Ammon's horn (tissue), 1 donor: ENCODE measurements at regions not wholly inside any gene's neighbourhood (a gene's known extent, or its start where the extent isn't known, plus 50 kb on each side); places are given as distances from the start of the nearest gene placed in this dataset.
"Not testable (repeated sequence)": the region's sequence is repeated elsewhere in the genome, so short reads cannot be mapped to it uniquely, and the experiment has no call there.

ENCODE experiments used
- DNase-seq: peaks from one replicate; pipeline ENCODE4 v3.0.0-alpha.2; 2016; ENCODE audit warnings: low spot score

DNA sequence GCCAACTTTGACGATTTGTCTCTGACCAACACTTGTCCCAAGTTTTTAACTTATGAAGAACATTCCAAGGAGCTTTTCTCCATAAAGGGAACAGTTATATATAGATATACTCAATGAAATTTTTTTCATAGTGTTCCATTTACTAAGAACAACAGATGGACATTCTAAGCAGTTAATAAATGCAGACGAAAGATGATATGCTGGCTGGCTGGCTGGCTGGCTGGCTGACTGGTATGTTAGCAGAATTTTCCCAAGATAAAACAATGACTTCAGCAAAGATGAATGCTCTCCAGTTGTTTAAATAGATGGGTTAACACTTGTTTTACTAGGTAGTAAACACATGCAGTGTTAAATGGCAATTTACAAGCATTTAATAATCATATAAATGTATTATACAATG is 62.2 kb downstream of the SPANXN3 start:
- DNase-seq: no peak

DNA sequence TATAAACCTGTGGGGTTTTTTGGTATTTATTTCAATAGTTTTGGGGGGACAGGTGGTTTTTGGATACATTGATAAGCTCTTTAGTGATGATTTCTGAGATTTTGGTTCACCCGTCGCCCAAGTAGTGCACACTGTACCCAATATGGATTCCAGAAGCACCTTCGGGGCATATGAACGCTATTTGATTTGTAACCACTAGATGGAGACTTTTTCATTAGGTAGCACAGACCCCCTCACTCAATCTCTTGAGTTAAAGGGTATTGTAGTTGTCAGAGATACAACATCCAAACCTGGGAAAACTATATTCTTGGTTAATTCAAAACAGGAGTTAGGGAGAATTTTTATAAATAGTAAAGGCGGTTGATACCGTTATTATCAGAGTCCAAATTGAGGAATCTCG is 79.8 kb downstream of the SPANXN3 start:
- DNase-seq: peak; percentile 1

DNA sequence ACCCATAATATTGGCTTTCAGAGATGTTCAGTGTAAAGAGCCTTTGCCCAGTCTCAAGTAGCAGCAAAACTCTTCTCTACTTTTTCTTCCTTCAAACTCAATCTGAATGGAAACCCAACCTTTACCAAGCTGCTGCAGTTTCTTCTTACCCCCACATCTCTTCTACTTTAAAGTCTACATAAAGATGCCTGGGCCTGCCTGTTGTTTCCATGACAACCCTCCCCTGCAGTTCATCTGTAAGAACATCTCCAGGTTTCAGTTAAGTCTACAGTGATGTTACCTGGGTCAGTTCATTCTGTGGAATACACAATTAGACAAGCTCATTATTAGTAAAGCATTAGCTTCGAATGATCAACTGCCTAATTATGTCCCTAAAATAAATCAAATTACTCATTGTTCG is 81.4 kb downstream of the SPANXN3 start:
- no peak for DNase-seq

DNA sequence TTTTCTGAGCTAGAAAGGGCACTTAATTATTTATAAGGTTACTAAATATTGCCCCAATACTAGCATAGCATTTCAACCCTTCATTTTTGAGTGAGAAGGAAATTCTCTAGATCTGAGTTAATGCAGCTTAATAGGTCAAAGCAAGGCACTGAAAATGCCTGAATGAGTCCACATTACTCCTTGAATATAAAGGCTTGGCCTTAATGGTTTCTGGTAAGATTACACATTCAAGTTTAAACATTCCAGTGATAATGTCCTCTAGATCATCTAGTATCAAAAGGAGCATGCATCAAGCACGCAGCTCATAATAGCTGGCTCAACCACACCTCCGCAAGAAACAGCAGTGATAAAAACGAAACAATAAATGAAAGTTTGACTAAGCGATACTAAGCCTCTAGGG is 87.5 kb downstream of the SPANXN3 start:
- DNase-seq: no peak

DNA sequence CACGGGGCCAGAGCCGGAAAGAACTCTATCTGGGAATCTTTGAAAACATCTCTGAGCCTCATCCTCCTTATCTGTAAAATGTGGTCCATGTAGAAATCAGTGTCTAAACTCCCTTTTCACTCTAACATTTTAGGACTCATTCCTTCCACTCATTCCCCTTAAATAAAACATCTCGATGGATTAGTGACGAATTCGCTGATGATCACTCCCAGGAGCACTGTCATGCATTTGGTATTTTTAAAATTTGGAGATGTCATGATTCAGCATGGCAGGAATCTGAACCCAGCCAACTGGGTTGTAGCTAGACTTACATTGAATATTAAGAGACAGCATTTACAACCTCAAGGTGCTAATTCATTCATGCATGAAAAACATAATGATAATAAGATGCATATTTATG is 88.1 kb downstream of the SPANXN3 start:
- DNase-seq: no peak

DNA sequence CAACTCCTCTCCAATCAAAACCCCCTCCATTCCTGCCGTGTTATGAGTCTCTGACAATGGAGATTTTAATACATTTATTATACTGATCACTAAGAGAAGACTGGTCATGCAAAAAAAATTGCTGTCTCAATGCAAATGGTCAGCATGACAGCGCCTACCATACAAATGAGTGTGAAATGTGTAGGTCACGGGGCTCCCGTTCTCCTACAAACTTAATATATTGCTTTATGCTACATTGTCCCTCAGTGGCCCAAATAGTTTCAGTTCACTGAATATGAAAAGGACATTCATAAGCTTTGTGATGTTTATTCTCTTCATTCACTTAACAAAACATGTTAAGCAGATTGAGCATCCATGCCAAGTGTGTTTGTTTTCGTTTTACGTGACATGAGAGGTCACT is 116.1 kb downstream of the SPANXN3 start:
- no peak for DNase-seq

DNA sequence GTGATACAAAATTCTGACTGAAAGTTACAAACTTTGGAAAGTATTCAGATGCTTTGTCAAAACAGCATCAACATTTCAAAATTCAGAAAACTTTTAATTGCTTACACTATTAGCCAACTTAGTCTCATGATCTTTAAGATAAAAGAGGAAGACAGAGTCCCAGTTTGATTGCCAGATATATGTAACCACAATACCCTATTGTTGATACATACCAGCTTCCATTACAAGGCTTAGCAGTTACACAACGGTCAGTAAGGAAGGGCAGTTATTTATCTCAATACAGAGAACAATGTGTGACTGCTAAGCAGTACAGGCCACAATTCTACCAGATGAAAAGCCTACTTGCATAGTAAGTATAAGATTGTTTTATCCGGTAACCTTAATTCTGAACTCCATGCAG is 138.4 kb downstream of the SPANXN3 start:
- no peak for DNase-seq

DNA sequence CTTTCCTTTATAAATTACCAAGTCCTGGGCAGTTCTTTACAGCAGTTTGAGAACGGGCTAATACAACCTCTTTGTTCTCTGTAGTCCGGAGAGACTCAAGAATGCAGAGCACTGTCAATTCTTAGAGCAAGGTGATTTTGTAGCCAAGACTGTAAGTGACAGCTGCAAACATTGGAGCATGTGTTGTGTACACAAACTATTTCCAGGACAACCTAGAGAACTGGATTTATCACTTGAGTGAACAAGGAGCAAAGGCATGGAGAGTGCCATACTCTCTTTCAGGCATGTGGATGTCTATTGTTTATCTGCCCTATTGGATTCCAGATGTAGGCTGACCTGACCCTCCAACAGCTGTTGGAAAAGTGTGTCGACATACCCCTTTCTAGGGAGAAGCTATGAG is 153.9 kb downstream of the SPANXN3 start:
- DNase-seq: no peak

DNA sequence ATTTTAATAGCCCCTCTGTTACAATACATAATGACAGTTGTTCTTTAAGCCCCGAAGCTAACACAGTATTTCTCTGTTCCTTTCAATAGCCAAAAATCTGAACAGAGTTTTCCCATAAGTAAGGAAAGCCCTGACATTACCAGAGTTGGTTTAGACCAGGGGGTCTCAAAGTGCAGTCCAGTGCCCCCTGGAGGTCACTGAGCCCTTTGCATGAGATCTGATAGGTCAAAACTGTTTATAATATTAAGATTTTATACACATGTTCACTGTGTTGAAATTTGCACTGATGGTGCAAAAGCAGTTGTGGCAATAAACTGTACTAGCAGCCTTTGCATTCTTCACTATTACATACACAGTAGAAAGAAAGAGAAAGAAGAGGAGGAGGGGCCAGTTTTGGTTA is 177.1 kb downstream of the SPANXN3 start:
- no peak for DNase-seq

DNA sequence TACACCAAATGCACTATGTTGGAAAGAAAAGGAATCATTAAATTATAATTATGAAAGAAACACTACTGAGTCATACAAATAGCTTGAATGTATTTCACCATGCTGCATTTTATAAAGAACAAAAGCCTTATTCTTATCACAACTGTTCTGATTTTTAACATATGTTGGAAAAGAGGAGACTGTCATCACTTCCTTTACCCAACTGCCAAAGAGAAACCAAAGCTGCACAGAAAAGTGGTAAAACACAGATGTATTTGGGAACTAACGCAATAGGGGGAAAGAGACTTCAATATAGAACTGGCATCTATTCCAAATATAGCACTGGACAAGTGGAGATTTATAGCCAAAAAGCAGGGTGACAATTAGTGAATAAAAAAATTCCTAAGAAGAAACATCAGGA is 181.0 kb downstream of the SPANXN3 start:
- DNase-seq: peak; percentile 0

DNA sequence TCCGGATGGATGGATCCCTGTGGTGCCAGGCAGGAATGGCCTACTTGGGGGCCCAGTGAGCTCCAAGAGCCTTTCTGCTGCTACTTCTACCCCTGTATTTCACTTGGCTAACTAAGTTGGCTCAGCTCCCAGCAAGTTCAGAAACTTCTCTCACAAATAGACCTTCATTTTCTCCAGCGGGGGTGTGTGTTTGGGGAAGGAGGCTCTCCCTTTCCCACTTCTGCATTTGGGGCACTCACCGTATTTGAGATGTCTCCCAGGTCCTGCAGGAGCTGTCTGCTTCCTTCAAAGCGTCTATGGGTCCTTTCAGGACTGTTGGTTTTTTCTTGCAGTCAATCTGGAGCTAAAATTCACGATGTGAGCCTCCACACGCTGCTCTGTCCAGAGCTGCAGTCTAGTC is 197.7 kb downstream of the SPANXN3 start:
- DNase-seq: no peak

DNA sequence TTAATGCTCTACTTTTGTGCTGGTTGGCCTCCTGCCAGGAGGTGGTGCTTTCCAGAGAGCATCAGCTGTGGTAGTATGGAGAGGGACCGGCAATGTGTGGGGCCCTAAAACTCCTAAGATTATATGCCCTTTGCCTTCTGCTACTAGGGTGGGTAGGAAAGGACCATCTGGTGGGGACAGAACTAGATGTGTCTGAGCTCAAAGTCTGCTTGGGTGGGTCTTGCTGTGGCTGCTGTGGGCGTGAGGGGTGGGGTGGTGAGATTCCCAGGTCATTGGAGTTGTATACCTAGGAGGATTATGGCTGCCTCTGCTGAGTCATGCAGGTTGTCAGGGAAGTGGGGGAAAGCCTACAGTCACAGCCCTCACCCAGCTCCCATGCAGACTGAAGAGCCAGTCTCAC is 198.4 kb downstream of the SPANXN3 start:
- not testable (repeated sequence) for DNase-seq

DNA sequence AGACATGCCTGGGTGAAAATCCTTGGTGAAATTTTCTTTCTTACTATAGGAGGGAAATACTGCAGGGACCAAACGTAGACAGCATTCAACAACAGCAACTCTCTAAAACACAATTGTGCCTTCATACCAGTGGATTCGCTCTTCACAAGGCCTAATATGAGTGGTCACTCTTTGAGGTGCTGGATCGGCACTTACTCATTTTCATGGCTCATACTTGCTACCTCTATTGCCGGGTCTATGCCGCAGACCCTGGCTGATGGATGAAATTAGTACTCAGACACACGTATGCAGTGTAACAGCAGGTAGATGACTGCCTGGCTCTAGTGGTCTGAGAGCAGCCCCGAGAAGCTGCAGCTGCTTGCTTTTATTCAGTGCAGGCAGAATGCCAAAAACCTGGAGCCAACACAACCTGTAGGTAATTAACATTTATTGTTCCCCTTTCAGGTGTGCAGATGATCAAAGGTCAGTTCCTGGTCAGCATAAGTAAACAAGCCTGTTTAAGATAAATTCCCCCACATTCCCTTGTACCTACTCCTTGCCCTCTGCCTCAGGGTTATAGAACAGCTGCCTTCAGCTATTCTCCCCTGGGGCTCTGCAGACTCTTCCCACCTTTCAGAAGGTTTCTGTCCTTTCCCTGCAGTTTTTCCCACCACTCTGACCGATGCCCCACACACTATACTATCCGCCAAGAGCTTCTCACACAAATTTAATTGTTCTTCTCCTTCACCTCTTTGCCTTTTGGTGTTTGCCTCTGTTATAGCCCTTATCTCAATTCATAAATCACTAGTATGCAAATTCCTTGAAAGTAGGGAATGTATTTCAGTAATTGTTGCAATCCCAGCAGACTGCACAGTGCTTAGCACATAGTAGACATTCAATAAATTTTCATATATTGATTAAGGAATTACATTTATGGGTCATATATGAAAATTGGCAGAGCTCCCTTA is 210.0 kb downstream of the SPANXN3 start:
- DNase-seq: no peak

DNA sequence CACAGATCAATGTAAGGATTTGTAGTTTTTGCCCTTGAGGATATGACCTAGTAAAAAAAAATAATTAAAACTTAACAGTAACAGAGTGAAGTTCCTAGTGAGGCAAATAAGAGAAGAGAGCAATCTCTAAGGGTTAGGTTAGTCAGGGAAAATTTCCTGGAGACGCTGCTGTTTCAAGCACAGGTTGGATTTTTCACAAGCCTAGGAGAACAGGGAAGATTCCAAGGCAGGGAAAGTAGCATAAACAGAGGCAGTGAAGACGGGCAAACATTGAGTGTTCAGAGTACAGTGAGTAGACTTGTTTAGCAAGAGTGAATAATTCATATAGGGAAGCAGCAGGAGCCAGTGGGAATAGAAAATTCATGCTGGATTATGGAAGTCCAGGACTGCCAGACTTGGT is 212.8 kb downstream of the SPANXN3 start:
- DNase-seq: no peak

DNA sequence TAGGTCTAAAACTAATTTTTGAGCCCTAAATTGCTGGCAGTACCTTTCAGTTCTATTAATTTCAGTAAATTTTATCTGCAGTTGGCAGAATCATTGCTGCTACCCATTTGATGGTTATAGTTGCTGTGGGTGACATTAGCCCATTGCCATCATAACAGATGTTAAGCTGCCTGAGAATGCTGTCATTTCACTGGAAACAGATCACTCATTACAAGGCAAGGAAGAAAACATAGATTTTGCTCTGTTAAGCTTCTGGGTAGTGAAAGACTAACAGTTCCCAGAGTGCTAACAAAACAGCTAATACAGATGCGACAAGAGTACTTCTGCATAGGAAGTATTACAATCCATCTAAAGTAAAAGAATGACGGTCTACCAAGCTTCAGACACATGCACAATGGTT is 213.2 kb downstream of the SPANXN3 start:
- peak; percentile 2 for DNase-seq

DNA sequence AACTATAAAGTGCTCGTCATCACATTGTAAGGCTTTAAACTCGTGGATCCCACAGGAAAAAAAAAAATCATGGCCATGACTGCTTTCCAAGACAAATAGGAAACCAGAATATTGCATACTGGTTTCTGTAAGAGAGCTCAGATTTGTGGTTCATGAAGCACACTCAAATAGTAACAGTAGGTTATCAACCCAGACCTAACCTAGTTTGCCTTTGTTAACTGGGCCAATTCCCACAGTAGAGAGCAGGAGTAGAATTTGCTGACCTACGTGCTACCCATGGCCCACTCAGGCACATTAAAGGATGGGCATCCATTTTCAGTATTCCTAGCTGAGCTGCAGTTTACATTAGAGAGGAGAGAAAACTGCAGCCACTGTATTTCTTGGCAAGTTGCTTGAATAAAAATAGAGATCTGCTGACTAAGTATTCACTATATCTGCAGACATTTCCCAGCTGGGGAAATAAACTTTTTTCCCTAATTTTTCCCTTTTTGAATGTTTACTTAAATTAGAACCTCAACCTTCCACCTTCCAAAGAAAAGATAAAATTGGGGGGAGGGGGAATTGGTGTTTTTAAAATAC is 218.5 kb downstream of the SPANXN3 start:
- DNase-seq: no peak

DNA sequence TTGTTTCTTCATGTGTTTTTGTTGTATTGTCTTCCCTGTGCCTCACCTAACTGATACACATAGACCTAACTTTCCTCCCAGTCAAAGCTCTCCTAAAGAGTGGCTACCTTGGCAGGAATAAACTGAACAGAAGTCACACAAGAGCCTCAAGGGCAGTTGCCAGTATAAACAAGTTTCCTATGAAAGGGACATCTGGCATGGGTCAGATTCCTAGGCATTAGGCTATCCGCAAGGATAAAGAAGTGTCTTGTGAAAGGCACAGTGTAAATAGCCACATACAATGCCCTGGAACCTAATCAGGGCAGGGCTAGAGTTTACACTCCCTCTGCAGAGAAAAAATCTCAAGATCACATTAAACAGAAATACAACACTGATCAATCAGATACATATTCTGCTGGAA is 220.8 kb downstream of the SPANXN3 start:
- DNase-seq: no peak

DNA sequence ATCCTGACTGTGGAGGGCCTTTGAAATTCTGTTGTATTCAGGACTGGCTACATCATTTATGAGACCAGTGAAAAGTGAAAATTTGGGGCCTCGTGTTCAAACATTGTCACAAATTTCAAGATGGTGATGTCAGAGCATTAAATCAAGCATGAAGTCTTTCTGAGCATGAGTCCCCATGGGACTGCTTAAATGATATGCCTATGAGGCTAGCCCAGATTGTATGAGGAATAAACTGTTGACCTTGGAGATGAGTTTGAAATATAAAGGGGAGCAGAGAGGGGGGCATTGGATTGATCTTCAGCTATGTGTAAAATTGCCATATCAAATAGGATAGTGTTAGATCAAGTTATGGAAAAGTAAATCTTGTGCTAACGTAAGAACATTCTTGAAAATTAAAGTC is 230.0 kb downstream of the SPANXN3 start:
- DNase-seq: no peak

DNA sequence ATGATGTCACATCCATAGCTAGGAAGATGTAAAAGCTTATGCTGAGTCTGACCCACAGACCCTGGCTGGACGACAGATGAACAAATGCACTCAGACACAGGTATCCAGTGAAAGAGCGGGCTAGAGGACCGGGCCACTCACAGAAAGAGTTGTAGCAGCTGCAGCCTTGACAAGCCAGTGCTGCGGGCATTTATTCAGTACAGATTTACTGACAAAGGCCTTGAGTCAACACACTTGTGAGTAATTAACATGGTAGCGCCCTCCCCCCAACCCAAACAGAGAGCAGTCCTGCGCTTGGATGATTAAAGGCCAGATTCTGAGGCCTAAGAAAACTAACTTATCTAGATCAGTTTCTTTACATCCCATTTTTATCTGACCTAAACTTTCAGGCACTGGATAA is 244.6 kb downstream of the SPANXN4 start:
- no peak for DNase-seq

DNA sequence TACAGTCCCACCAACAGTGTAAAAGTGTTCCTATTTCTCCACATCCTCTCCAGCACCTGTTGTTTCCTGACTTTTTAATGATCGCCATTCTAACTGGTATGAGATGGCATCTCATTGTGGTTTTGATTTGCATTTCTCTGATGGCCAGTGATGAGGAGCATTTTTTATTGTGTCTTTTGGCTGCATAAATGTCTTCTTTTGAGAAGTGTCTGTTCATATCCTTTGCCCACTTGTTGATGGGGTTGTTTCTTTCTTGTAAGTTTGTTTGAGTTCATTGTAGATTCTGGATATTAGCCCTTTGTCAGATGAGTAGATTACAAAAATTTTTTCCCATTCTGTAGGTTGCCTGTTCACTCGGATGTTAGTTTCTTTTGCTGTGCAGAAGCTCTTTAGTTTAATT is 218.9 kb downstream of the SPANXN4 start:
- not testable (repeated sequence) for DNase-seq

DNA sequence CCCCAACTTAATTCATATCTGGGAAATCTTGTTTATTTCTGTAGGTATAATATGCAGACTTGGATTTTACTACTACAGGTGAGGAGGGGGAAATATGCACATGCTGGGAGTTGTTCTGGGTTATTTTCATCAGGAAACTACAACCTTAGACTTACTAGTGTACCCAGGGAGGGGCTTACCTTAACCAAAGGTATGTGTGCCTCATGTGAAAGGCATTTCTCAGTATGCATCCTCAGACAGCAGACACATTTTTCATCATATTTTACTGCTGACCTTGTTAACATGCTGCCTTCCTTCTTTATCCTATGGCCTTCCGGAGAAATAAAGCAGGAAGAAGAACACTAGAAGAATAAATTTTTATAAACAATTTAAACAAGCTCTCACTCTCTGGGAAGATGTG is 214.9 kb downstream of the SPANXN4 start:
- DNase-seq: no peak

DNA sequence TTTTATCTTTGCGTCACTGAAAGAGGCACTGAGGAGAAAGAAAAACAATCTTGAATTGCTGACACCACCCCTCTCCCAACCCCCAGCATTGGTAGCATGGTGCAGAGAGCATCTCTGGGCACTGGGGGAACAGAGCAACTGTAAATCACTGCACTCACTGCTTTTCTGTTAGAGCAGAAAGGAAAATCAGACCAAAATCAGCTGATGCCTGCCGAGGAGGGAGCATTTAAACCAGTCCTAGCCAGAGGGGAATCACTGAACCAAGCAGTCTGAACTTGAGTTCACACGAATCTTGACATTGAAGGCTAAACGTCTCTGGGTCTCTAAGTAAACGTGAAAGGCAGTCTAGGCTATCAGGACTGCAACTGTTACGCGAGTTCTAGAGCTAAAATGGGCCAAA is 205.8 kb downstream of the SPANXN4 start:
- no peak for DNase-seq

DNA sequence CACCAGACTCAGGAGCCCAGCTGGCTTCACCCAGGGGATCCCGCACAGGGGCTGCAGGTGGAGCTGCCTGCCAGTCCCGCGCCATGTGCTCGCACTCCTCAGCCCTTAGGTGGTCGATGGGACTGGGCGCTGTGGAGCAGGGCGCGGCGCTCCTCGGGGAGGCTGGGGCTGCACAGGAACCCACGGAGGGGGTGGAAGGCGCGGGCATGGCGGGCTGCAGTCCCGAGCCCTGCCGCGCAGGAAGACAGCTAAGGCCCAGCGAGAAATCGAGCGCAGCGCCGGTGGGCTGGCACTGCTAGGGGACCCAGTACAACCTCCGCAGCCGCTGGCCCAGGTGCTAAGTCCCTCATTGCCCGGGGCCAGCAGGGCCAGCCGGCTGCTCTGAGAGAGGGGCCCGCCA is 202.9 kb downstream of the SPANXN4 start:
- not testable (repeated sequence) for DNase-seq

DNA sequence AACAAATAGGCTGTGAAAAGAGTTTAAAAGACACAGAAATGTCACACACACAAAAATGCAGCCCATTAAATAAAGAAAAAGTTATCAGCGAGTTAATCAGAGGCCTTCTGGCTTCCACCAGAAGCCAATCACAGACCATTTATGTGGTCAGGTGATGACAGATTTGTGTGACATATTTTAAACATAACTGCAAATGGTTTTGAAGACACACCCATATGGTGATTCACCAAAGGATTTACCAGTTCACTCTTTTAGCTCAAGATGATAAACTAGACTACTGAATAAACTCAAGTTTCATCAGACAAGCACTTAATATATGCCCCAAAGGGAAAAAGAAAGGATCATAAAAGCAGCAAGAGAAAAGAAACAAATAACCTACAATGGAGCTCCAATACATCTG is 181.2 kb downstream of the SPANXN4 start:
- no peak for DNase-seq
